Tibial nerve (tissue), 4 donors: ENCODE measurements at regions not wholly inside any gene's neighbourhood (a gene's known extent, or its start where the extent isn't known, plus 50 kb on each side); places are given as distances from the start of the nearest gene placed in this dataset.

ENCODE experiments used
- CTCF ChIP-seq, 5 experiments: fragments of 200-600 bp in 3 of 5; fragments of 450-650 bp in 2 of 5; sonication (generic) in 3 of 5; IDR thresholded peaks; one replicate each; pipeline ENCODE4 v1.5.1; 2016 to 2019; ENCODE audit warnings: antibody characterized with exemption in 5 of 5, mild to moderate bottlenecking in 3 of 5, moderate library complexity in 2 of 5
- EP300 ChIP-seq, 2 donors: sonication (generic); formaldehyde crosslinking; IDR thresholded peaks; one replicate each; pipeline ENCODE4 v1.6.1; 2017; ENCODE audit warnings: antibody characterized with exemption in 2 of 2, mild to moderate bottlenecking in 1 of 2

- TF ChIP-seq CTCF (IDR thresholded peaks at IDR 0.05) (no peak), EP300 (IDR thresholded peaks at IDR 0.05) (no peak)
Observed at GRCh38 chr7:10192074-10192473, 781.6 kb upstream of the PHF14 start.
